OCI-LY1 (cell line): ENCODE measurements at regions not wholly inside any gene's neighbourhood (a gene's known extent, or its start where the extent isn't known, plus 50 kb on each side); places are given as distances from the start of the nearest gene placed in this dataset.
A peak's percentile ranks its signal among the peaks of the same experiment; 100 is the strongest.

Source experiments
- H2AFZ ChIP-seq: fragments of 200-600 bp; sonication (generic), shearing (Covaris generic); 2 replicates; pipeline ENCODE4 v1.6.0; 2014; ENCODE audit warnings: antibody characterized with exemption, mild to moderate bottlenecking, low read length
- H3F3A ChIP-seq: fragments of 200-600 bp; sonication (generic), shearing (Covaris generic); 2 replicates; pipeline ENCODE4 v1.6.0; 2014; ENCODE audit warnings: mild to moderate bottlenecking, antibody characterized with exemption, low read length, moderate library complexity; ENCODE audit not compliant: insufficient read depth
- H3K27ac ChIP-seq: fragments of 200-600 bp; sonication (generic); 2 replicates; pipeline ENCODE4 v1.5.1; 2014; ENCODE audit warnings: low read length, mixed run types, mild to moderate bottlenecking, low read depth; ENCODE audit not compliant: poor library complexity, severe bottlenecking
- H3K27me3 ChIP-seq: fragments of 200-600 bp; sonication (generic); 2 replicates; pipeline ENCODE4 v1.6.0; 2014; ENCODE audit warnings: antibody characterized with exemption, mild to moderate bottlenecking, low read length, moderate library complexity; ENCODE audit not compliant: insufficient read depth
- H3K36me3 ChIP-seq: fragments of 200-600 bp; sonication (generic); 2 replicates; pipeline ENCODE4 v1.6.1; 2014; ENCODE audit warnings: mild to moderate bottlenecking, antibody characterized with exemption, low read length, moderate library complexity, mixed read lengths; ENCODE audit not compliant: insufficient read depth
- H3K4me1 ChIP-seq: fragments of 200-600 bp; sonication (generic); 2 replicates; pipeline ENCODE4 v1.5.1; 2014; ENCODE audit warnings: mild to moderate bottlenecking, low read length, moderate library complexity; ENCODE audit not compliant: insufficient read depth, severe bottlenecking
- H3K4me2 ChIP-seq: fragments of 200-600 bp; sonication (generic), shearing (Covaris generic); 2 replicates; pipeline ENCODE4 v1.6.1; 2014; ENCODE audit warnings: low read length
- H3K4me3 ChIP-seq: fragments of 200-600 bp; sonication (generic); 2 replicates; pipeline ENCODE4 v1.5.1; 2014; ENCODE audit warnings: low read length, low read depth, mild to moderate bottlenecking, mixed read lengths; ENCODE audit not compliant: poor library complexity, severe bottlenecking
- H3K79me2 ChIP-seq: fragments of 200-600 bp; shearing (Covaris generic); 2 replicates; pipeline ENCODE4 v1.6.1; 2016; ENCODE audit warnings: mixed run types, low read length, mixed read lengths; ENCODE audit not compliant: insufficient read depth
- H3K9ac ChIP-seq: fragments of 200-600 bp; sonication (generic), shearing (Covaris generic); 2 replicates; pipeline ENCODE4 v1.6.1; 2014; ENCODE audit warnings: mild to moderate bottlenecking, low read length, mixed read lengths
- H3K9me2 ChIP-seq: fragments of 200-600 bp; sonication (generic), shearing (Covaris generic); 2 replicates; pipeline ENCODE4 v1.6.1; 2014; ENCODE audit warnings: low read depth, mild to moderate bottlenecking, low read length, mixed read lengths
- H3K9me3 ChIP-seq: fragments of 200-600 bp; shearing (Covaris generic); 2 replicates; pipeline ENCODE4 v1.6.1; 2014; ENCODE audit warnings: low read length, mixed read lengths
- H4K20me1 ChIP-seq: fragments of 200-600 bp; sonication (generic), shearing (Covaris generic); 2 replicates; pipeline ENCODE4 v1.6.0; 2016; ENCODE audit warnings: mild to moderate bottlenecking, low read length; ENCODE audit not compliant: insufficient read depth
- EZH2 ChIP-seq: fragments of 200-600 bp; sonication (generic), shearing (Covaris generic); IDR thresholded peaks from 2 replicates; pipeline ENCODE4 v1.8.0; 2017; ENCODE audit warnings: borderline replicate concordance, mixed run types, mild to moderate bottlenecking, antibody characterized with exemption, low read length, moderate library complexity, mixed read lengths
- TF ChIP-seq, protein P1 (sequence below): fragments of 200-600 bp; sonication (generic), shearing (Covaris generic); IDR thresholded peaks from 2 replicates; pipeline ENCODE4 v1.5.1; 2017; ENCODE audit warnings: mild to moderate bottlenecking, antibody characterized with exemption, low read length, moderate library complexity, mixed read lengths

DNA sequence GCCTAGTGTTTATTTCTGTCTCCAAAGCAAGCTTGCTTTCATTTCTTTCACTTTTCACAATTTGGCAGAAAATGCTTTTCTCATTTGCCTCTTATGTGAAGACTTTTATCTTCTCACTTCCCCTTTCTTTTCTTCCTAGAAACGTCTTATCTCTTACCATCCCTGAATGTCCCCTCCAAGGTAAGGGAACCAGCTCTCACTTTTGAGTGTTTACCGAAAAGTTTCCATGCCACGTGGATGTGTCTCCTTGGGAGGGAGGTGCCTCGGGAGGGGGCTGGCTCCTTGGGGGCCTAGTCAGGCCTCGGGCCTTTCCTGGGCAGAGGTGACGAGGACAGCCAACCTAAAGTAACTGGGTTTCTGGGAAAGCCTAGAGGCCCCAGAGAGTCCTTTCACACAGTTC is 127.4 kb downstream of the CD24 start:
- peaks cover 3% of the 10 kb centered on the region; the same call in 1 of the 2 replicates for H3K9me3 ChIP-seq
- no peak overlapping the region for H3K4me3 ChIP-seq
- peak overlapping the region; percentile 20; the same call in 1 of the 2 replicates for H3K4me2 ChIP-seq
- TF ChIP-seq EZH2: no peak
- no peaks in the 10 kb centered on the region for H3K27me3 ChIP-seq
- H3K27ac ChIP-seq: peak overlapping the region; percentile 43
- no peaks in the 10 kb centered on the region for H3F3A ChIP-seq
- H3K36me3 ChIP-seq: no peaks in the 10 kb centered on the region
- no peaks in the 10 kb centered on the region for H4K20me1 ChIP-seq
- H2AFZ ChIP-seq: no peak overlapping the region
- no peak overlapping the region for H3K9ac ChIP-seq
- H3K79me2 ChIP-seq: no peaks in the 10 kb centered on the region
- H3K9me2 ChIP-seq: no peaks in the 10 kb centered on the region
- peaks cover 44% of the 10 kb centered on the region for H3K4me1 ChIP-seq

DNA sequence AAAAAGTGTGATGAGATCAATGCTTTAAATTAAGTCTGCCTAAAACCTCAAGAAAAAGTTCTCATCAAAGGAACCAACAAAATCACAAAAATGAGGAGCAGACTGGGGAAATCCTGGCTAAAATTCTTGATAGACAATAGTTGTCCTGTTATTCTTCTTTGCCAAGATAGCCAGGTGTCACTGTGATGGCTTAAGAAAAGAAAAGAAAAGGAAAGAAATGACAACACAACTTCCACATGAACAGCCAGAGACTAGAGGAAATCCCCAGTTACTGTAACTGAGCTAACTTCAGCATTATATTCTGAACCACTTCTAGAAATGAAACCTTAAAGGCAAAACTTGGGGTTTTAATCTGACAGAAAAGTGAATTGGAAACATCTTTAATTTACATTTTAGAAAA is 129.6 kb downstream of the CD24 start:
- Histone ChIP-seq H4K20me1 (no peaks in the 10 kb centered on the region), H3K27ac (no peak overlapping the region), H3K9me3 (no peaks in the 10 kb centered on the region), H3K4me2 (no peak overlapping the region), H3F3A (no peaks in the 10 kb centered on the region), H3K79me2 (no peaks in the 10 kb centered on the region), H2AFZ (no peak overlapping the region), H3K36me3 (no peaks in the 10 kb centered on the region), H3K9ac (no peak overlapping the region), H3K27me3 (no peaks in the 10 kb centered on the region), H3K9me2 (no peaks in the 10 kb centered on the region), H3K4me1 (peaks cover 41% of the 10 kb centered on the region), H3K4me3 (no peak overlapping the region)
- TF ChIP-seq, protein P1, sequence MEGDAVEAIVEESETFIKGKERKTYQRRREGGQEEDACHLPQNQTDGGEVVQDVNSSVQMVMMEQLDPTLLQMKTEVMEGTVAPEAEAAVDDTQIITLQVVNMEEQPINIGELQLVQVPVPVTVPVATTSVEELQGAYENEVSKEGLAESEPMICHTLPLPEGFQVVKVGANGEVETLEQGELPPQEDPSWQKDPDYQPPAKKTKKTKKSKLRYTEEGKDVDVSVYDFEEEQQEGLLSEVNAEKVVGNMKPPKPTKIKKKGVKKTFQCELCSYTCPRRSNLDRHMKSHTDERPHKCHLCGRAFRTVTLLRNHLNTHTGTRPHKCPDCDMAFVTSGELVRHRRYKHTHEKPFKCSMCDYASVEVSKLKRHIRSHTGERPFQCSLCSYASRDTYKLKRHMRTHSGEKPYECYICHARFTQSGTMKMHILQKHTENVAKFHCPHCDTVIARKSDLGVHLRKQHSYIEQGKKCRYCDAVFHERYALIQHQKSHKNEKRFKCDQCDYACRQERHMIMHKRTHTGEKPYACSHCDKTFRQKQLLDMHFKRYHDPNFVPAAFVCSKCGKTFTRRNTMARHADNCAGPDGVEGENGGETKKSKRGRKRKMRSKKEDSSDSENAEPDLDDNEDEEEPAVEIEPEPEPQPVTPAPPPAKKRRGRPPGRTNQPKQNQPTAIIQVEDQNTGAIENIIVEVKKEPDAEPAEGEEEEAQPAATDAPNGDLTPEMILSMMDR: no peak
- no peak for TF ChIP-seq EZH2

DNA sequence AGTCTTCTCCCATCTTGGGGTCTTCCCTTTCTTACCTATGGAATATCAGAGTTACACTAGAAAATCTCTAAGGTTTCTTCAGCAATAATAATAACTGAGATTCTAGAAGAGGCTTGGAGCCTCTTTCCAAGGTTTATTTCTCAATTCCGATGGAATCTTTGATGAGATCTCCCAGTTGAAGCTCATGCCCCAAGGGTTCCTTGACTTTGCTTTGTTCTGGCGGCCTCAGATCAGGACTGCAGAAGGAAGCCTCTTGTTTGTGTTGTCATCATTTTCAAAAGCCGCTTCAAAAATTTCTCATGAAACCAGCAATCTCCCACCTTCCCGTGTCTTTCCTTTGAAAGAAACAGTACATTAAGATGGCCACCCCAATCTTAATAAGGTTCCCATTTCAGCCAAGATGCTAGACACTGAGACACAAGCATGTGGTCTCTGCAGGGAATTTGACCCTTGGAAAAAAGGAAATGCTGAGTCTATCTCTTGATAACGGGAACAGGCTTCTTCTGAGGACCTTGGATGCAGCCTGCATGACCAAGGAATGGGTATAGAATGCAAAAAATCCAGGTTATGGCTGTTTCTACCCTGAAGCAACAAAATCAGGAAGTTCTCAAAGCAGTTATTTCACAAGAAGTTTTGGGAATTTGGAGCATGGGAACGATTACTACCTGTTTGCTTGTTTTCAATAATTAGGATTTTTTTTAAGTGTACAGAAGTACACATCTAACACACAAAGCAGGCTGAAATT is 141.6 kb downstream of the CD24 start:
- no peaks in the 10 kb centered on the region for H3K79me2 ChIP-seq
- no peak overlapping the region for H3K4me3 ChIP-seq
- no peak overlapping the region for H3K4me2 ChIP-seq
- H3K9ac ChIP-seq: no peak overlapping the region
- no peaks in the 10 kb centered on the region for H3K27me3 ChIP-seq
- H3K9me3 ChIP-seq: no peaks in the 10 kb centered on the region
- no peaks in the 10 kb centered on the region for H3K36me3 ChIP-seq
- H3K4me1 ChIP-seq: no peaks in the 10 kb centered on the region
- no peaks in the 10 kb centered on the region for H3F3A ChIP-seq
- no peaks in the 10 kb centered on the region for H3K9me2 ChIP-seq
- TF ChIP-seq EZH2: no peak
- TF ChIP-seq, protein P1: no peak
- H3K27ac ChIP-seq: no peak overlapping the region
- no peak overlapping the region for H2AFZ ChIP-seq
- H4K20me1 ChIP-seq: no peaks in the 10 kb centered on the region

DNA sequence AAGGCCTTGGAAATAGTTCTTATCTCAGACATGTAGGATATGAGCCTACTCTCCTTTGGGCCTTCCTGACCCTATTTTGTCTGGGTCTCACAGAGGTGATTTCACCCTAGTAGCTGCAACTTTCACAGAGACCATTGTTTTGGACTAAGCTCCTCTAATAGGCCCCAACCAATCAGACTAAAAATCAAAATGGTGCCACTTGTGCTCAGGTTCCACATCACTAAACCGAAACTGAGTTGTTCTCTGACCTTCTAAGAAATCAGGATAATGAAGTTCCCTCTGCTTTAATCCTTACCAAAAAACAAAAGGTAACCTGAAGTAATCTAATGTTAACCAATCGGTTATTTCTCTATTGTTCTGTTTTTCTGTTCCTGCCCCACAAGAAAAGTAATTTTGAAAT is 143.6 kb downstream of the CD24 start:
- Histone ChIP-seq H3K79me2 (no peaks in the 10 kb centered on the region), H4K20me1 (no peaks in the 10 kb centered on the region), H3K4me3 (no peak overlapping the region), H3K9me2 (no peaks in the 10 kb centered on the region), H3K27me3 (no peaks in the 10 kb centered on the region), H3K36me3 (no peaks in the 10 kb centered on the region), H3K4me1 (no peaks in the 10 kb centered on the region), H3F3A (no peaks in the 10 kb centered on the region), H3K4me2 (no peak overlapping the region), H2AFZ (no peak overlapping the region), H3K9ac (no peak overlapping the region), H3K9me3 (no peaks in the 10 kb centered on the region), H3K27ac (no peak overlapping the region)
- TF ChIP-seq, protein P1: no peak
- no peak for TF ChIP-seq EZH2
